Tibial nerve (tissue), 4 donors: ENCODE measurements at regions not wholly inside any gene's neighbourhood (a gene's known extent, or its start where the extent isn't known, plus 50 kb on each side); places are given as distances from the start of the nearest gene placed in this dataset.

Source experiments
- DNase-seq, 2 donors: peaks; one replicate each; pipeline ENCODE4 v3.0.0-alpha.2; 2019; ENCODE audit warnings: low spot score in 2 of 2
- H3K27ac ChIP-seq, 4 donors: fragments of 200-600 bp; sonication (generic) in 3 of 4; one replicate each; pipeline ENCODE4 v1.5.1; 2017 to 2019; ENCODE audit warnings: mild to moderate bottlenecking in 1 of 4
- H3K27me3 ChIP-seq, 2 donors: fragments of 200-600 bp; sonication (generic) in 1 of 2; one replicate each; pipeline versions ENCODE4 v1.5.1 to v1.6.0; 2017 to 2019
- H3K36me3 ChIP-seq, 3 donors: fragments of 200-600 bp; sonication (generic); one replicate each; pipeline ENCODE4 v1.5.1; 2018 to 2019
- H3K4me1 ChIP-seq, 4 donors: fragments of 200-600 bp; sonication (generic) in 3 of 4; one replicate each; pipeline ENCODE4 v1.5.1; 2017 to 2019
- H3K4me3 ChIP-seq, 4 donors: fragments of 200-600 bp; sonication (generic) in 3 of 4; one replicate each; pipeline ENCODE4 v1.5.1; 2017 to 2019; ENCODE audit warnings: mild to moderate bottlenecking in 1 of 4, moderate library complexity in 1 of 4
- H3K9me3 ChIP-seq, 4 donors: fragments of 200-600 bp; sonication (generic) in 3 of 4; one replicate each; pipeline ENCODE4 v1.5.1; 2017 to 2019
- EP300 ChIP-seq, 2 donors: sonication (generic); formaldehyde crosslinking; IDR thresholded peaks; one replicate each; pipeline ENCODE4 v1.6.1; 2017; ENCODE audit warnings: antibody characterized with exemption in 2 of 2, mild to moderate bottlenecking in 1 of 2
- POLR2A ChIP-seq, 2 donors: fragments of 450-650 bp; IDR thresholded peaks; one replicate each; pipeline ENCODE4 v1.6.1; 2017; ENCODE audit warnings: antibody characterized with exemption in 2 of 2, mild to moderate bottlenecking in 2 of 2, moderate library complexity in 2 of 2
- WGBS, 2 donors: methylation state at CpG; one replicate each; pipeline ENCODE4 v1.1.5; 2018; 5-methylcytosine and 5-hydroxymethylcytosine counted together
- TF ChIP-seq, protein P1 (sequence below), 5 experiments: fragments of 200-600 bp in 3 of 5; fragments of 450-650 bp in 2 of 5; sonication (generic) in 3 of 5; IDR thresholded peaks; one replicate each; pipeline ENCODE4 v1.5.1; 2016 to 2019; ENCODE audit warnings: antibody characterized with exemption in 5 of 5, mild to moderate bottlenecking in 3 of 5, moderate library complexity in 2 of 5

DNA sequence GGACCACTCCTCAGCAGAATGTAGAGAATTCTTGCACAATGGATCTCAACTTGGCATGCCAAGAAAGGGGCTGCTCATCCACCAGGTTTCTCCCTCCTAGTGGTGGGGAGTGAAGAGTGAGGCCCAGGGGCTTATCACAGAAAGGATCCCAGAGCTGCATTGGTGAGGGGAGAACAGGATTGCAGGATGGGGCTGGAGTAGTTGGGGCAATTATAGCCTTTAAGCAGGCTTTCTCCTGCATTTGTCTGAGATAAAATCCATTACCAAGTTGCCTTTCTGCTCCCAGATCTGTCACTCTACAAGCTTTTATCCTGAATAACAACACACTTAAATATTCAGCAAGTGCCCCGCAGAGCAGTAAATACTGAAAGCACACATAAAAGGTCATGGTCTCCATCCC lies 130.8 kb upstream of the CES5A start:
- Histone ChIP-seq H3K36me3 (no peaks in the 10 kb centered on the region), H3K27me3 (no peaks in the 10 kb centered on the region), H3K4me1 (no peaks in the 10 kb centered on the region), H3K27ac (no peak overlapping the region), H3K9me3 (peaks cover 0 to under 1% (median 0%) of the 10 kb centered on the region in 4 donors), H3K4me3 (no peak overlapping the region)
- TF ChIP-seq, protein P1, sequence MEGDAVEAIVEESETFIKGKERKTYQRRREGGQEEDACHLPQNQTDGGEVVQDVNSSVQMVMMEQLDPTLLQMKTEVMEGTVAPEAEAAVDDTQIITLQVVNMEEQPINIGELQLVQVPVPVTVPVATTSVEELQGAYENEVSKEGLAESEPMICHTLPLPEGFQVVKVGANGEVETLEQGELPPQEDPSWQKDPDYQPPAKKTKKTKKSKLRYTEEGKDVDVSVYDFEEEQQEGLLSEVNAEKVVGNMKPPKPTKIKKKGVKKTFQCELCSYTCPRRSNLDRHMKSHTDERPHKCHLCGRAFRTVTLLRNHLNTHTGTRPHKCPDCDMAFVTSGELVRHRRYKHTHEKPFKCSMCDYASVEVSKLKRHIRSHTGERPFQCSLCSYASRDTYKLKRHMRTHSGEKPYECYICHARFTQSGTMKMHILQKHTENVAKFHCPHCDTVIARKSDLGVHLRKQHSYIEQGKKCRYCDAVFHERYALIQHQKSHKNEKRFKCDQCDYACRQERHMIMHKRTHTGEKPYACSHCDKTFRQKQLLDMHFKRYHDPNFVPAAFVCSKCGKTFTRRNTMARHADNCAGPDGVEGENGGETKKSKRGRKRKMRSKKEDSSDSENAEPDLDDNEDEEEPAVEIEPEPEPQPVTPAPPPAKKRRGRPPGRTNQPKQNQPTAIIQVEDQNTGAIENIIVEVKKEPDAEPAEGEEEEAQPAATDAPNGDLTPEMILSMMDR (IDR thresholded peaks at IDR 0.05) = no peak
- TF ChIP-seq EP300 (IDR thresholded peaks at IDR 0.05) (no peak), POLR2A (IDR thresholded peaks at IDR 0.05) (no peak)
- no peak for DNase-seq
- 61 to 63% methylated on average over 1 of the region's 1 CpG for WGBS, 2 donors

- no peak overlapping the region for H3K4me3 ChIP-seq
- H3K9me3 ChIP-seq = peaks cover 0 to 22% (median 3%) of the 10 kb centered on the region in 4 donors
- DNase-seq = no peak
- WGBS, 2 donors = 29 to 32% methylated on average over 1 of the region's 1 CpG
- TF ChIP-seq EP300 (IDR thresholded peaks at IDR 0.05) (no peak), POLR2A (IDR thresholded peaks at IDR 0.05) (no peak)
- TF ChIP-seq, protein P1 (IDR thresholded peaks at IDR 0.05) = no peak
- H3K27ac ChIP-seq = no peak overlapping the region
- no peaks in the 10 kb centered on the region for H3K4me1 ChIP-seq
- no peaks in the 10 kb centered on the region for H3K36me3 ChIP-seq
- H3K27me3 ChIP-seq = no peaks in the 10 kb centered on the region
These were observed 124.5 kb upstream of the CES5A start for GRCh38 chr16:55999683-56000082.

- DNase-seq = no peak
- Histone ChIP-seq H3K27me3 (no peaks in the 10 kb centered on the region), H3K27ac (no peak overlapping the region), H3K36me3 (no peaks in the 10 kb centered on the region), H3K4me1 (no peaks in the 10 kb centered on the region), H3K4me3 (no peak overlapping the region), H3K9me3 (no peaks in the 10 kb centered on the region)
- 83 to 86% methylated on average over 3 of the region's 3 CpGs for WGBS, 2 donors
- no peak for TF ChIP-seq EP300 (IDR thresholded peaks at IDR 0.05)
- TF ChIP-seq POLR2A (IDR thresholded peaks at IDR 0.05) = no peak
- TF ChIP-seq, protein P1 (IDR thresholded peaks at IDR 0.05) = no peak
These were observed 117.9 kb upstream of the CES5A start for GRCh38 chr16:55993088-55993487.

DNA sequence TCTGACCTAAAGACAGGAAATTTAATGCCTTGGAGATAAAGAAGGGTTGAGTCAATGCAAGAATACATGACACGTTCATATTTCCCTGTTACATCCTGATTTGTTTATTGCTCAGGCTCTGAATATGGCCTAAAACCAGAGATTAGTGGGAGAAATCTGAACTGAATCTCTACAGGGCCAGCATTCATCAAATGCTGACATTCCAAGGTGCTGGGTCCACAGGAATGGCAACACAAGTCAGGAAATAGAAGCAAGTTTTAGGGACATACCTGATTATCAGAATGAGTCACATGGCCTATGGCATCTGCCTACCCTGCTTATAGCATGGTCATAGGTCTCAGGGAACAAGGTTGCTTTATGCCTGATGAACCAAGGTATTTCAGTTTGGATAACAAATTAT lies 117.4 kb upstream of the CES5A start:
- Histone ChIP-seq H3K4me1 (no peaks in the 10 kb centered on the region), H3K27me3 (no peaks in the 10 kb centered on the region), H3K4me3 (no peak overlapping the region), H3K36me3 (no peaks in the 10 kb centered on the region), H3K27ac (no peak overlapping the region), H3K9me3 (no peaks in the 10 kb centered on the region)
- TF ChIP-seq EP300 (IDR thresholded peaks at IDR 0.05) = no peak
- TF ChIP-seq POLR2A (IDR thresholded peaks at IDR 0.05) = no peak
- TF ChIP-seq, protein P1 (IDR thresholded peaks at IDR 0.05) = no peak
- no peak for DNase-seq
- WGBS, 2 donors = 30 to 58% methylated on average over 1 of the region's 1 CpG

- TF ChIP-seq, protein P1 (IDR thresholded peaks at IDR 0.05) = no peak
- TF ChIP-seq EP300 (IDR thresholded peaks at IDR 0.05) (no peak), POLR2A (IDR thresholded peaks at IDR 0.05) (no peak)
- Histone ChIP-seq H3K4me3 (no peak overlapping the region), H3K36me3 (no peaks in the 10 kb centered on the region), H3K4me1 (no peaks in the 10 kb centered on the region), H3K9me3 (no peaks in the 10 kb centered on the region), H3K27ac (no peak overlapping the region), H3K27me3 (no peaks in the 10 kb centered on the region)
- no peak for DNase-seq
- 42 to 72% methylated on average over 2 of the region's 2 CpGs for WGBS, 2 donors
These were observed 116.7 kb upstream of the CES5A start for GRCh38 chr16:55991843-55992242.
